KMS-11 (cell line): ENCODE measurements at regions not wholly inside any gene's neighbourhood (a gene's known extent, or its start where the extent isn't known, plus 50 kb on each side); places are given as distances from the start of the nearest gene placed in this dataset.

Source experiments
- H2AFZ ChIP-seq: fragments of 200-600 bp; sonication (generic); 2 replicates; pipeline ENCODE4 v1.6.1; 2016; ENCODE audit warnings: antibody characterized with exemption, mixed run types, low read depth
- H3K27ac ChIP-seq: fragments of 200-600 bp; sonication (generic); 2 replicates; pipeline ENCODE4 v1.6.1; 2016; ENCODE audit warnings: mild to moderate bottlenecking, mixed run types
- H3K27me3 ChIP-seq: fragments of 200-600 bp; sonication (generic); 2 replicates; pipeline ENCODE4 v1.6.1; 2017; ENCODE audit warnings: mild to moderate bottlenecking, low read depth, mixed run types, moderate library complexity; ENCODE audit not compliant: insufficient read depth
- H3K36me3 ChIP-seq: fragments of 200-600 bp; sonication (generic); 2 replicates; pipeline ENCODE4 v1.6.1; 2017; ENCODE audit warnings: mild to moderate bottlenecking, mixed run types; ENCODE audit not compliant: insufficient read depth
- H3K4me1 ChIP-seq: fragments of 200-600 bp; sonication (generic); 2 replicates; pipeline ENCODE4 v1.6.1; 2016; ENCODE audit warnings: mild to moderate bottlenecking, low read depth, mixed run types; ENCODE audit not compliant: poor library complexity, severe bottlenecking
- H3K4me2 ChIP-seq: fragments of 200-600 bp; sonication (generic); 2 replicates; pipeline ENCODE4 v1.7.0; 2016; ENCODE audit warnings: mild to moderate bottlenecking, mixed run types
- H3K4me3 ChIP-seq: fragments of 200-600 bp; sonication (generic); IDR thresholded peaks from 2 replicates; pipeline ENCODE4 v1.6.1; 2017; ENCODE audit warnings: low read depth, low read length, mixed read lengths; ENCODE audit not compliant: insufficient read depth
- H3K79me2 ChIP-seq: fragments of 200-600 bp; sonication (generic); 2 replicates; pipeline ENCODE4 v1.6.1; 2016; ENCODE audit warnings: low read depth, mixed run types; ENCODE audit not compliant: insufficient read depth
- H3K9ac ChIP-seq: fragments of 200-600 bp; sonication (generic); 2 replicates; pipeline ENCODE4 v1.6.1; 2016; ENCODE audit warnings: mild to moderate bottlenecking, mixed run types
- H4K20me1 ChIP-seq: fragments of 200-600 bp; sonication (generic); 2 replicates; pipeline ENCODE4 v1.6.1; 2016; ENCODE audit warnings: mild to moderate bottlenecking, mixed run types; ENCODE audit not compliant: insufficient read depth
- TF ChIP-seq, protein P1 (sequence below): fragments of 200-600 bp; sonication (generic); conservative IDR thresholded peaks from 2 replicates; pipeline ENCODE4 v1.6.1; 2017; ENCODE audit warnings: low read depth, mild to moderate bottlenecking, antibody characterized with exemption, low read length, moderate library complexity, mixed read lengths

DNA sequence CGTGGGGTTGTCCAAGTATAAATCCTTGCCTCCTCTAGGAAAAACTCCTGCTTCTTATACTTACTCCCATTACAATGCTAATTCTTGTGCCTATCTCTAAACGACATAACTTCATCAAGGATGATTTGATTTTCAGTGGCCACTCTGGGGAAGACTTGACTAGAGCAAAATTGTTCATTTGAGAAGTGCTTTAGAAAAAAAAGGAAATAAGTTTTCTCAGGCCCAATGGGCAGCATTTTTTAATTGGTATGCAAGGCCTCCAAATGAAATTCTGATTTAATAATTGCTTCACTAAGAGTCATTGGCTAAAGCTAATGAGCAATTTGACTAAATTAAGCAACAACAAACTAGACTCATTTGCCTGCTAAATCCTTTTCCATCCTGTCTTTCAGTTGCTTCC, 496.1 kb downstream of the TSN start:
- TF ChIP-seq, protein P1, sequence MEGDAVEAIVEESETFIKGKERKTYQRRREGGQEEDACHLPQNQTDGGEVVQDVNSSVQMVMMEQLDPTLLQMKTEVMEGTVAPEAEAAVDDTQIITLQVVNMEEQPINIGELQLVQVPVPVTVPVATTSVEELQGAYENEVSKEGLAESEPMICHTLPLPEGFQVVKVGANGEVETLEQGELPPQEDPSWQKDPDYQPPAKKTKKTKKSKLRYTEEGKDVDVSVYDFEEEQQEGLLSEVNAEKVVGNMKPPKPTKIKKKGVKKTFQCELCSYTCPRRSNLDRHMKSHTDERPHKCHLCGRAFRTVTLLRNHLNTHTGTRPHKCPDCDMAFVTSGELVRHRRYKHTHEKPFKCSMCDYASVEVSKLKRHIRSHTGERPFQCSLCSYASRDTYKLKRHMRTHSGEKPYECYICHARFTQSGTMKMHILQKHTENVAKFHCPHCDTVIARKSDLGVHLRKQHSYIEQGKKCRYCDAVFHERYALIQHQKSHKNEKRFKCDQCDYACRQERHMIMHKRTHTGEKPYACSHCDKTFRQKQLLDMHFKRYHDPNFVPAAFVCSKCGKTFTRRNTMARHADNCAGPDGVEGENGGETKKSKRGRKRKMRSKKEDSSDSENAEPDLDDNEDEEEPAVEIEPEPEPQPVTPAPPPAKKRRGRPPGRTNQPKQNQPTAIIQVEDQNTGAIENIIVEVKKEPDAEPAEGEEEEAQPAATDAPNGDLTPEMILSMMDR = no peak
- H3K27ac ChIP-seq = no peak overlapping the region
- H3K36me3 ChIP-seq = no peaks in the 10 kb centered on the region
- H2AFZ ChIP-seq = no peak overlapping the region
- no peak overlapping the region for H3K4me2 ChIP-seq
- no peaks in the 10 kb centered on the region for H3K27me3 ChIP-seq
- H3K9ac ChIP-seq = no peak overlapping the region
- no peaks in the 10 kb centered on the region for H3K4me1 ChIP-seq
- no peaks in the 10 kb centered on the region for H4K20me1 ChIP-seq
- no peaks in the 10 kb centered on the region for H3K79me2 ChIP-seq
- H3K4me3 ChIP-seq = no peak overlapping the region

DNA sequence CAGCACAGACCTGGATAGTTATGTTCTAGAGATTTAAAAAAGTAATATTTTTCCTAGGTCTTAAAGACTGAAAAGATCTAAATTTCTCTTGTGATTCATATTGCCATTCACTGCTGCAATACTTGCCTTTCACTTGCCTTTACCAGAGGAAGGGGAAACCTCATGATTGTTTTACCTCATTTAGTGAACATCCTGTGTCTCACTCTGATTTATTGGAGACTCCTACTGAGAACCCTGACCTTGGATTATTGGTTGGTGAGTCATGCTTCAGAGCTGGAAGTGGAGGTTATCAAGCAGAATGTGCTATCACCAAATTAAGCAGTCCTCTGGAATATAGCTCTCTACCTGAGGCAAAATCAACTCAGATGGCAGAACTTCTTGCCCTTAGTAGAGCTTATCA, 500.5 kb downstream of the TSN start:
- H3K4me3 ChIP-seq = no peak overlapping the region
- no peaks in the 10 kb centered on the region for H3K4me1 ChIP-seq
- no peaks in the 10 kb centered on the region for H3K27me3 ChIP-seq
- H3K79me2 ChIP-seq = no peaks in the 10 kb centered on the region
- no peak overlapping the region for H3K4me2 ChIP-seq
- H4K20me1 ChIP-seq = no peaks in the 10 kb centered on the region
- TF ChIP-seq, protein P1 = no peak
- H3K27ac ChIP-seq = no peak overlapping the region
- no peak overlapping the region for H2AFZ ChIP-seq
- H3K36me3 ChIP-seq = no peaks in the 10 kb centered on the region
- no peak overlapping the region for H3K9ac ChIP-seq

DNA sequence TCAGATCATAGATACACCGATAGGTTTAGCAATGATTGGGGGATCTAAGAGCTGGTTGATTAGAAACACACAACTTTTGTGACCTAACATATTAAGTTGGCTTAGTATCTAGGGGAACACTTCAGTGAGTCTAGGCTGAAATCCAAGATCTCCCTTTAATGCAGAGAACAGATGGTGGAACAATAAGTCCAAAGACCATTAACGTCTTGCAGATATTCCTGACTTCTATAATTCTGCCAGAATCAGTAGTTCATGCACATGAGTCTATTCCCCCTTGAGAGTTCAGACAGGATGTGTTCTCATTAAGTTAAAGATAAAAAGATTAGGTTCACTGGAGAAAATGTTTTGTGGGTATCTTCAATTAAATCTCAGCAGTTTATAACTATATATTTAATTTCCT, 506.5 kb downstream of the TSN start:
- H3K27me3 ChIP-seq = no peaks in the 10 kb centered on the region
- H2AFZ ChIP-seq = no peak overlapping the region
- no peak overlapping the region for H3K4me3 ChIP-seq
- H3K79me2 ChIP-seq = no peaks in the 10 kb centered on the region
- no peaks in the 10 kb centered on the region for H3K36me3 ChIP-seq
- no peaks in the 10 kb centered on the region for H4K20me1 ChIP-seq
- H3K4me1 ChIP-seq = no peaks in the 10 kb centered on the region
- TF ChIP-seq, protein P1 = no peak
- no peak overlapping the region for H3K9ac ChIP-seq
- H3K4me2 ChIP-seq = no peak overlapping the region
- no peak overlapping the region for H3K27ac ChIP-seq

DNA sequence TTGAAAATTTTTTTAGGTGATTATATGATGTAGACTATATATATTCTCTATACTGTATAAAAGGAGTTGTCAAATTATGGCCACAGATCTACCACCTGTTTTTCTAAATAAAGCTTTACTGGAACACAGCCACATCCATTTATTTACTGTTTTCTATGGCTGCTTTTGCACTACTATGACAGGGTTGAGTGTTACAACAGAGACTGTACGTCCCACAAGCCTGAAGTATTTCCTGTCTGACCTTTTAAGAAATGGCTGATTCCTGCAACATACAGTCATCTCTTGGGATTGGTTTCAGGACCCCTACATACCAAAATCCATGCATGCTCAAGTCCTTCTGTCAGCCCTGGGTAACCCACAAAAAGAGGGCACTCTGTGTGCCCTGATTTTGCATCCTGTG, 508.3 kb downstream of the TSN start:
- Histone ChIP-seq H3K4me1 (no peaks in the 10 kb centered on the region), H3K79me2 (no peaks in the 10 kb centered on the region), H3K4me3 (no peak overlapping the region), H3K4me2 (no peak overlapping the region), H3K27ac (no peak overlapping the region), H3K27me3 (no peaks in the 10 kb centered on the region), H4K20me1 (no peaks in the 10 kb centered on the region), H3K36me3 (no peaks in the 10 kb centered on the region), H3K9ac (no peak overlapping the region), H2AFZ (no peak overlapping the region)
- TF ChIP-seq, protein P1 = no peak

DNA sequence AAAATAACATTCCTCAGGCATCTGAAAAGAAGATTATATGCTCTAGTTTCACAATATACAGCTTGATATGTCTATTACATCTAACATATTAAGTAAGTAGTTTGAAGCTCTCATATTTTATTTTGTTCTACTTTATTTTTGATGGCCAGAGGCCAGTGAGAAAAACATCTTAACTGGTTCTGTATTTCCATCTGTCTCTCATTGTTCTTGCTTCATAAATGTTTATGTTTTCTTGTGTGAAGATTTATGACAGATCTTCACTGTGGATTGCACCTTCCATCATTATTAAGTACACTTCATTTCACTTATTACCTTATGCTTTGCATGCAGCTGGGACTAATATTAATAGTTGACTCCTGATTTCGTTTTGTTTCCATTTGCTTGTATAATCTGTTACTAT, 511.2 kb downstream of the TSN start:
- Histone ChIP-seq H3K4me2 (no peak overlapping the region), H3K4me3 (no peak overlapping the region), H3K27ac (no peak overlapping the region), H2AFZ (no peak overlapping the region), H3K9ac (no peak overlapping the region), H3K27me3 (no peaks in the 10 kb centered on the region), H3K4me1 (no peaks in the 10 kb centered on the region), H3K79me2 (no peaks in the 10 kb centered on the region), H3K36me3 (no peaks in the 10 kb centered on the region), H4K20me1 (no peaks in the 10 kb centered on the region)
- TF ChIP-seq, protein P1 = no peak
